ENCODE measurements at regions not wholly inside any gene's neighbourhood (a gene's known extent, or its start where the extent isn't known, plus 50 kb on each side); places are given as distances from the start of the nearest gene placed in this dataset.

- no peak for TF ChIP-seq CTCF (IDR thresholded peaks at IDR 0.05)
- TF ChIP-seq ZFX (IDR thresholded peaks at IDR 0.05; ENCODE audit: borderline replicate concordance) = no peak
Measured at GRCh38 chr9:88805217-88805943, 185.9 kb upstream of the S1PR3 start.

Measured in 22Rv1 (cell line).